HUES64 (cell line): ENCODE measurements at regions not wholly inside any gene's neighbourhood (a gene's known extent, or its start where the extent isn't known, plus 50 kb on each side); places are given as distances from the start of the nearest gene placed in this dataset.

Experiments
- H3K27ac ChIP-seq: 2 replicates; pipeline ENCODE4 v1.7.0; 2013; ENCODE audit warnings: low read depth, low read length, inconsistent platforms
- H3K27me3 ChIP-seq: 2 replicates; pipeline ENCODE4 v1.6.1; 2013; ENCODE audit warnings: mild to moderate bottlenecking, low read length; ENCODE audit not compliant: insufficient read depth
- H3K36me3 ChIP-seq: 2 replicates; pipeline ENCODE4 v1.6.1; 2013; ENCODE audit warnings: mild to moderate bottlenecking, low read length; ENCODE audit not compliant: insufficient read depth
- H3K4me1 ChIP-seq: 2 replicates; pipeline ENCODE4 v1.6.1; 2013; ENCODE audit warnings: mild to moderate bottlenecking, low read length, moderate library complexity; ENCODE audit not compliant: insufficient read depth
- H3K4me3 ChIP-seq: 2 replicates; pipeline ENCODE4 v1.5.1; 2013; ENCODE audit warnings: mild to moderate bottlenecking, low read length, moderate library complexity
- H3K9ac ChIP-seq: 2 replicates; pipeline ENCODE4 v1.6.1; 2013; ENCODE audit warnings: mild to moderate bottlenecking, low read depth, low read length
- H3K9me3 ChIP-seq: 2 replicates; pipeline ENCODE4 v1.6.1; 2013; ENCODE audit warnings: low read depth, low read length; ENCODE audit not compliant: insufficient read depth
- WGBS: fragments of 150-250, 120-280 bp; methylation state at CpG from one replicate; pipeline ENCODE4 v1.1.7; 2013; ENCODE audit warnings: missing lambda C conversion rate; 5-methylcytosine and 5-hydroxymethylcytosine counted together

- Histone ChIP-seq H3K36me3 (no peaks in the 10 kb centered on the region), H3K4me1 (no peaks in the 10 kb centered on the region)
These were observed 405.5 kb downstream of the TBC1D4 start for GRCh38 chr13:75076476-75076875.

GRCh38 chr13:75073786-75074185 is 408.2 kb downstream of the TBC1D4 start:
- WGBS = 90% methylated on average over 1 of the region's 1 CpG
- Histone ChIP-seq H3K27ac (no peak overlapping the region), H3K36me3 (no peaks in the 10 kb centered on the region), H3K4me1 (no peaks in the 10 kb centered on the region), H3K9ac (no peak overlapping the region), H3K27me3 (no peaks in the 10 kb centered on the region), H3K9me3 (no peaks in the 10 kb centered on the region), H3K4me3 (no peak overlapping the region)

More at GRCh38 chr13:75076476-75076875, 405.5 kb downstream of the TBC1D4 start:
- no peak overlapping the region for H3K4me3 ChIP-seq
- H3K9me3 ChIP-seq = no peaks in the 10 kb centered on the region
- no peak overlapping the region for H3K27ac ChIP-seq
- H3K9ac ChIP-seq = no peak overlapping the region
- no peaks in the 10 kb centered on the region for H3K27me3 ChIP-seq

- no peak overlapping the region for H3K27ac ChIP-seq
- no peak overlapping the region for H3K9ac ChIP-seq
- H3K4me3 ChIP-seq = no peak overlapping the region
- no peaks in the 10 kb centered on the region for H3K27me3 ChIP-seq
- no peaks in the 10 kb centered on the region for H3K9me3 ChIP-seq
- no peaks in the 10 kb centered on the region for H3K4me1 ChIP-seq
- 98% methylated on average over 6 of the region's 6 CpGs for WGBS
- no peaks in the 10 kb centered on the region for H3K36me3 ChIP-seq
These were observed 409.1 kb downstream of the TBC1D4 start for GRCh38 chr13:75072891-75073290.

DNA sequence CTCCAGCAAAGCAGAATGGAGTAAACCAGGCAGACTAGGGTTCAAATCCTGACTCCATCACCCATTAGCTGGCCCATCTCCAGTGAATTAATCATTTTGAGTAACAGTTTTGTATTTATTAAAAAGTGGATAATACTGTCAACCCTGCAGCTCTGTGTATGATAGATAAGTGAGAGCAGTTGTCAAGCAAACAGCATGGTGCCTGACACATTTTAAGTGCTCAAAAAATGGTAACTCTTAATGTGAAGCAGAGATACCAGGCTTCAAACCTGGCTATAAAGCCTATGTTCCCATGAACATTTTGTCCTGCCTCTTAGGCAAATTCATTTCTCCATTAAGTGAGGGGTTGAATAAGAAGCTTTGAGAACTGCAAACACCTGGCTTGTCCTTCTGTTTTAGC is 409.6 kb downstream of the TBC1D4 start:
- Histone ChIP-seq H3K27me3 (no peaks in the 10 kb centered on the region), H3K4me1 (no peaks in the 10 kb centered on the region), H3K4me3 (no peak overlapping the region), H3K27ac (no peak overlapping the region), H3K9me3 (no peaks in the 10 kb centered on the region), H3K9ac (no peak overlapping the region), H3K36me3 (no peaks in the 10 kb centered on the region)

DNA sequence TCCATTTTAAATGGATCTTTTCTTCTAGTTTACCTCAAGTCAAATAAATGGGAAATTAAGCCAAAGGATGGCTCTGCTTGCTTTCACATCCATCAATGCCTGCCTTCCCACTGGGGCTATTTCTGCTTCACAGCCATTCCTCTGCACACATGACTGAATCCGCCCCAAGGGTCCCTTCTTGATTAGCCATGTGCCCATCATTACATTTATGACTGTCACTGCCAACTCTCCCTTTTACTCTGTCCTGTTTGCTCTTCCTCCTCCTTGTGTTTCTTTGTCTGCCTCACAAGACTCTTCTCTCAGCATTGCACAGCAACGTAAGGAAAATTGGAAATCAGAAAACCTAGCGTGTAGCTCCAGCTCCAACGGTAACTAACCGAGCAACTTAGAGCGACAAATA is 410.2 kb downstream of the TBC1D4 start:
- Histone ChIP-seq H3K9me3 (no peaks in the 10 kb centered on the region), H3K4me1 (no peaks in the 10 kb centered on the region), H3K36me3 (no peaks in the 10 kb centered on the region), H3K27me3 (no peaks in the 10 kb centered on the region), H3K9ac (no peak overlapping the region), H3K4me3 (no peak overlapping the region), H3K27ac (no peak overlapping the region)
- 91% methylated on average over 6 of the region's 6 CpGs for WGBS

GRCh38 chr13:75071395-75071794 is 410.6 kb downstream of the TBC1D4 start:
- H3K27me3 ChIP-seq = no peaks in the 10 kb centered on the region
- 85% methylated on average over 1 of the region's 2 CpGs for WGBS
- no peak overlapping the region for H3K4me3 ChIP-seq
- H3K27ac ChIP-seq = no peak overlapping the region
- H3K9ac ChIP-seq = no peak overlapping the region
- H3K9me3 ChIP-seq = no peaks in the 10 kb centered on the region
- H3K36me3 ChIP-seq = no peaks in the 10 kb centered on the region
- H3K4me1 ChIP-seq = no peaks in the 10 kb centered on the region

GRCh38 chr13:75061909-75062308 is 420.1 kb downstream of the TBC1D4 start:
- Histone ChIP-seq H3K36me3 (no peaks in the 10 kb centered on the region), H3K27ac (no peak overlapping the region), H3K4me3 (no peak overlapping the region), H3K4me1 (no peaks in the 10 kb centered on the region), H3K9me3 (no peaks in the 10 kb centered on the region), H3K9ac (no peak overlapping the region), H3K27me3 (no peaks in the 10 kb centered on the region)

GRCh38 chr13:75055296-75055695 is 426.7 kb downstream of the TBC1D4 start:
- Histone ChIP-seq H3K27me3 (no peaks in the 10 kb centered on the region), H3K4me1 (no peaks in the 10 kb centered on the region), H3K36me3 (no peaks in the 10 kb centered on the region), H3K27ac (no peak overlapping the region), H3K9me3 (no peaks in the 10 kb centered on the region), H3K9ac (no peak overlapping the region), H3K4me3 (no peak overlapping the region)

DNA sequence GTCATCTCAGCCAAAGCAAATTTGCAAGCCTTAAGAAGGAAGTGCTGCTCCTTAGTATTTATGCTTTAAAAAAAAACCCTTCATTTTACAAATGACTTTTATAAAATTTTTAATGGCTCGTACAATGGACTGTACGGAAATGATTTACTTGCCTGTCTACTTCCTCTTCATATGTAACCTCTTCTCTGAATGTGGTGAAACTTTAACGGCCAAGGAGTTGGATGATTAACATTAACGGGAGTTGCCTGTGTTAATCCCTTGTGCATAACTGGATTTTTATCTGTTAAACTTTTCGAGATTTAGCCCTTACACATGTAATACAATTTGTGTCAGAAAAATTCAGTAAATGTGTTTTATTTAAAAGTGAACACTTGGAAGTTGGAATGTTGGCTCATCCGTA is 429.4 kb downstream of the TBC1D4 start:
- WGBS = 95% methylated on average over 5 of the region's 6 CpGs
- no peak overlapping the region for H3K27ac ChIP-seq
- peaks cover 2% of the 10 kb centered on the region; the same call in 1 of the 2 replicates for H3K4me1 ChIP-seq

DNA sequence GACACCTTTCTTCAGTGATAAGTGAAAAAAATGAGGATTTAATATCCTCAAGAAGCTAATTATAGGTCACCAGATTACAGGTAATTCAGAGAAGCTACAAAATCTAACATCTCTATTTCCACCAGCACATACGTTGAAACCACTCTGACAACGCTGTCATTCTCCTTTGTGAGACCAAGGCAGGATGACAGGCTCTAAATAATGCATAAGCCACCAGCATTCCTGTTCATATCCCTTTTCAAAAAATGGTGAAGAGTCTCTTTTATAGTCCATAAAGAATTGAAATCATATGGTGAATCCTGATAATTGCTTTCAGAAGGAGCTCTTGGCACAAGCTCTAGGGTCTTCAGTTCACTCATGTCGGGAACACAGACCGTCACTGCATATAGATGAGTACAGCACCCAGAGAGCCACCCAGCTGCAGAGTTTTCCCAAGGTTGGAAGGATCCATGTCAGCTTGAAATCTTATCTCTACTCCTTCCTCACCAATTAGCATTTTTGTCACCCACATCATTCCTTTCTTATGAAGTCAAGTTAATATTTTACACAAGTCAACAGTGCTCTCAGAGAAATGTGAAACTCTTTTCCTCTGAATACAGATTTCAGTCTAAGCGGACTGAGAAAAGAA is 431.4 kb downstream of the TBC1D4 start:
- Histone ChIP-seq H3K27ac (no peak overlapping the region), H3K27me3 (no peaks in the 10 kb centered on the region), H3K9ac (no peak overlapping the region), H3K4me3 (no peak overlapping the region), H3K4me1 (peaks cover 5% of the 10 kb centered on the region; the same call in 1 of the 2 replicates), H3K9me3 (no peaks in the 10 kb centered on the region), H3K36me3 (no peaks in the 10 kb centered on the region)
- 94% methylated on average over 4 of the region's 5 CpGs for whole genome bisulfite sequencing

More for the DNA sequence above, 429.4 kb downstream of the TBC1D4 start:
- no peaks in the 10 kb centered on the region for H3K27me3 ChIP-seq
- H3K36me3 ChIP-seq = no peaks in the 10 kb centered on the region
- H3K9ac ChIP-seq = no peak overlapping the region
- no peaks in the 10 kb centered on the region for H3K9me3 ChIP-seq
- no peak overlapping the region for H3K4me3 ChIP-seq

DNA sequence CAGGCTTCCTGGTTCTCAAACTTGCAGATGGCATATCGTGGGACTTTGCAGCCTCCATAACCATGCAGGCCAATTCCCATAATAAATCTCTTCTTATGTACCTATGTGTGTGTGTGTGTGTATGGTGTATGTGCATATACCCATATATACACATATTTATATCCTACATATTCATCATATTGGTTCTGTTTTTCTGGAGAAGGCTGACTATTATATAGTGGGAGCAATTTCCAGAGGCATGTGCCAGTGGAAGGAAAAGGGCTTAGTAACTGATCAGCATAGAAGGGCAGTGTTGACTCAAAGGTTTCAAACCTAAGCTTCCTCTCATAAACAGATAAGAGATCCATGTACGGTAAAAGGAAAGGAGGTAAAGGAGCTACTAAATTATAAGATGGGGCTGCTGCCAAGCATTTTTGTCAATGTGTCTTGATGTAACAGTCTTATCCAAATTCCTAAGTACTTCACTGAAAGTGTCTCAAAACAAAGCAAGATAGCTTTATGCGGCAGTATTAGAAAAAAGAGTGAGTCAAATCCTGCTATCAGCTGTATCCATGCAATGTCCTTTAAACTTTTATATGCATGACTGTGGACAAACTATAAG is 432.1 kb downstream of the TBC1D4 start:
- Histone ChIP-seq H3K9ac (no peak overlapping the region), H3K4me1 (peaks cover 5% of the 10 kb centered on the region; the same call in 1 of the 2 replicates), H3K27ac (no peak overlapping the region), H3K9me3 (no peaks in the 10 kb centered on the region), H3K4me3 (no peak overlapping the region), H3K36me3 (no peaks in the 10 kb centered on the region), H3K27me3 (no peaks in the 10 kb centered on the region)
- 92% methylated on average over 2 of the region's 3 CpGs for WGBS

DNA sequence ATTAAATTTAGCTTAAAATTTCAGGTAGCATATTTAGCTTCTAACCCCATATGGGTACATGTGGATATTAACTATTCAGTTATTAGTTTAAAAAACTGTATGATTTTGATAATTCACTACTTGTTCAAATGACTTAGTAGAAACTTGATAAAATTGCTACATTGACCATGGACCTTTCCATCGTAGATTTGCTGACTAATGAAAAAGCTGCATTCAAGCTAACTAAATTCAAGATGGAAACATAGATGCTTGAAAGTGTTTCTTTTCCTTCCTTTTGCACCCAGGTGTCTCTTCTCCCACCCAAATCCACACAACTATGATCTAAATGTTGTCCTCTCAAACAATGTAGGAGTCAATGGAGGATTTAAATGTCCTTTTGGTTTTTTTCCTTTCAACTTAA is 439.2 kb downstream of the TBC1D4 start:
- Histone ChIP-seq H3K9me3 (no peaks in the 10 kb centered on the region), H3K27ac (no peak overlapping the region), H3K9ac (no peak overlapping the region), H3K36me3 (no peaks in the 10 kb centered on the region), H3K4me1 (peaks cover 5% of the 10 kb centered on the region; the same call in 1 of the 2 replicates), H3K27me3 (no peaks in the 10 kb centered on the region), H3K4me3 (no peak overlapping the region)
- WGBS = 93% methylated on average over 1 of the region's 1 CpG
